H9 (cell line): ENCODE measurements at regions not wholly inside any gene's neighbourhood (a gene's known extent, or its start where the extent isn't known, plus 50 kb on each side); places are given as distances from the start of the nearest gene placed in this dataset.

ENCODE experiments used
- DNase-seq: peaks from one replicate; pipeline ENCODE4 v3.0.0-alpha.2; 2017
- H2AFZ ChIP-seq: one replicate; pipeline ENCODE4 v1.6.1; 2013; ENCODE audit warnings: mild to moderate bottlenecking, low read length, control low read depth, moderate library complexity
- H2AK5ac ChIP-seq: 2 replicates; pipeline ENCODE4 v1.6.1; 2013; ENCODE audit warnings: low read length, control low read depth, mixed read lengths; ENCODE audit not compliant: insufficient read length
- H2BK120ac ChIP-seq: one replicate; pipeline ENCODE4 v1.6.1; 2013; ENCODE audit warnings: low read depth, mild to moderate bottlenecking, low read length, control low read depth, inconsistent platforms; ENCODE audit not compliant: poor library complexity, severe bottlenecking
- H2BK12ac ChIP-seq: 2 replicates; pipeline ENCODE4 v1.6.1; 2013; ENCODE audit warnings: low read length, control low read depth, mixed read lengths, low read depth; ENCODE audit not compliant: insufficient read length
- H2BK15ac ChIP-seq: 2 replicates; pipeline ENCODE4 v1.6.1; 2013; ENCODE audit warnings: low read depth, low read length, control low read depth
- H2BK20ac ChIP-seq: one replicate; pipeline ENCODE4 v1.6.1; 2013; ENCODE audit warnings: low read depth, mild to moderate bottlenecking, low read length, control low read depth, inconsistent platforms; ENCODE audit not compliant: poor library complexity, severe bottlenecking
- H2BK5ac ChIP-seq: 2 replicates; pipeline ENCODE4 v1.6.1; 2013; ENCODE audit warnings: low read length, control low read depth, mixed read lengths; ENCODE audit not compliant: insufficient read length
- H3K14ac ChIP-seq: 2 replicates; pipeline ENCODE4 v1.6.1; 2013; ENCODE audit warnings: low read length, control low read depth; ENCODE audit not compliant: insufficient read depth
- H3K18ac ChIP-seq: 2 replicates; pipeline ENCODE4 v1.6.1; 2013; ENCODE audit warnings: low read depth, mild to moderate bottlenecking, mixed read lengths, low read length, control low read depth; ENCODE audit not compliant: insufficient read length
- H3K23ac ChIP-seq: 2 replicates; pipeline ENCODE4 v1.6.1; 2013; ENCODE audit warnings: low read length, control low read depth, mixed read lengths, low read depth; ENCODE audit not compliant: insufficient read length
- H3K23me2 ChIP-seq: 2 replicates; pipeline ENCODE4 v1.6.1; 2013; ENCODE audit warnings: low read depth, mild to moderate bottlenecking, mixed read lengths, low read length, control low read depth; ENCODE audit not compliant: insufficient read length, poor library complexity, severe bottlenecking
- H3K27ac ChIP-seq: 2 replicates; pipeline ENCODE4 v1.5.1; 2013; ENCODE audit warnings: low read length, control low read depth, mixed read lengths, low read depth; ENCODE audit not compliant: insufficient read length
- H3K27me3 ChIP-seq: 2 replicates; pipeline ENCODE4 v1.6.1; 2013; ENCODE audit warnings: low read length, control low read depth, inconsistent platforms; ENCODE audit not compliant: insufficient read depth
- H3K4ac ChIP-seq: 2 replicates; pipeline ENCODE4 v1.6.1; 2013; ENCODE audit warnings: low read depth, mild to moderate bottlenecking, control low read depth, inconsistent platforms, low read length, moderate library complexity
- H3K4me1 ChIP-seq: 2 replicates; pipeline ENCODE4 v1.6.1; 2013; ENCODE audit warnings: low read length, control low read depth, inconsistent platforms; ENCODE audit not compliant: insufficient read depth
- H3K4me2 ChIP-seq: 2 replicates; pipeline ENCODE4 v1.6.1; 2013; ENCODE audit warnings: low read length, control low read depth, mixed read lengths; ENCODE audit not compliant: insufficient read length, insufficient read depth
- H3K56ac ChIP-seq: 2 replicates; pipeline ENCODE4 v1.6.1; 2013; ENCODE audit warnings: low read depth, mild to moderate bottlenecking, mixed read lengths, low read length, control low read depth; ENCODE audit not compliant: insufficient read length
- H3K79me1 ChIP-seq: 2 replicates; pipeline ENCODE4 v1.6.1; 2013; ENCODE audit warnings: low read depth, mild to moderate bottlenecking, moderate library complexity, low read length, control low read depth, inconsistent platforms; ENCODE audit not compliant: insufficient read depth, poor library complexity, severe bottlenecking
- H3K79me2 ChIP-seq: 2 replicates; pipeline ENCODE4 v1.6.1; 2013; ENCODE audit warnings: low read length, control low read depth, inconsistent platforms; ENCODE audit not compliant: insufficient read depth
- H3K9ac ChIP-seq: 2 replicates; pipeline ENCODE4 v1.6.1; 2013; ENCODE audit warnings: low read length, control low read depth, mixed read lengths; ENCODE audit not compliant: insufficient read length; ENCODE audit errors: extremely low read depth
- H3K9me3 ChIP-seq: one replicate; pipeline ENCODE4 v1.6.1; 2013; ENCODE audit warnings: low read depth, low read length, inconsistent platforms; ENCODE audit not compliant: control insufficient read depth
- H3T11ph ChIP-seq: one replicate; pipeline ENCODE4 v1.6.1; 2013; ENCODE audit warnings: mild to moderate bottlenecking, low read length, control low read depth, inconsistent platforms
- H4K20me1 ChIP-seq: one replicate; pipeline ENCODE4 v1.6.1; 2013; ENCODE audit not compliant: control insufficient read depth, insufficient read length, insufficient read depth
- H4K5ac ChIP-seq: 2 replicates; pipeline ENCODE4 v1.6.1; 2013; ENCODE audit warnings: low read depth, mild to moderate bottlenecking, mixed read lengths, low read length, control low read depth; ENCODE audit not compliant: insufficient read length
- H4K8ac ChIP-seq: replicated peaks from 2 replicates; pipeline ENCODE4 v1.6.1; 2013; ENCODE audit warnings: low read length, control low read depth, mixed read lengths, low read depth; ENCODE audit not compliant: insufficient read length
- H4K91ac ChIP-seq: 2 replicates; pipeline ENCODE4 v1.6.1; 2013; ENCODE audit warnings: low read depth, mild to moderate bottlenecking, moderate library complexity, mixed read lengths, low read length, control low read depth; ENCODE audit not compliant: insufficient read length
- H3K27ac Mint-ChIP-seq, 3 experiments: 2 replicates in 2 of 3; 3 replicates in 1 of 3; pipeline ENCODE4 v1.8.0; 2020 to 2021; ENCODE audit warnings: mixed read lengths in 3 of 3, mild to moderate bottlenecking in 1 of 3, moderate library complexity in 1 of 3
- H3K27me3 Mint-ChIP-seq: 2 replicates; pipeline ENCODE4 v1.8.0; 2021; ENCODE audit warnings: low read depth, mild to moderate bottlenecking, moderate library complexity, mixed read lengths
- H3K36me3 Mint-ChIP-seq, 3 experiments: 2 replicates in 2 of 3; 3 replicates in 1 of 3; pipeline ENCODE4 v1.8.0; 2020 to 2021; ENCODE audit warnings: low read depth in 3 of 3, mixed read lengths in 3 of 3; ENCODE audit not compliant: insufficient read depth in 1 of 3
- H3K4me1 Mint-ChIP-seq, 2 experiments: 2 replicates each; pipeline ENCODE4 v1.8.0; 2020; ENCODE audit warnings: mixed read lengths in 2 of 2
- H3K4me3 Mint-ChIP-seq, 2 experiments: 2 replicates in 1 of 2; 3 replicates in 1 of 2; pipeline ENCODE4 v1.8.0; 2020 to 2021; ENCODE audit warnings: mild to moderate bottlenecking in 2 of 2, mixed read lengths in 2 of 2, moderate library complexity in 1 of 2
- H3K9me3 Mint-ChIP-seq, 2 experiments: 2 replicates in 1 of 2; 3 replicates in 1 of 2; pipeline ENCODE4 v1.8.0; 2020; ENCODE audit warnings: mild to moderate bottlenecking in 2 of 2, mixed read lengths in 2 of 2, moderate library complexity in 1 of 2
- CTCF ChIP-seq: fragments of 200-600 bp; sonication (generic); conservative IDR thresholded peaks from 3 replicates; pipeline ENCODE4 v1.8.0; 2021; ENCODE audit warnings: antibody characterized with exemption, mild to moderate bottlenecking
- WGBS: extraction: QIAGEN DNeasy Blood & Tissue Kit; methylation state at CpG from one replicate; pipeline ENCODE4 v1.1.7; 2013; ENCODE audit warnings: missing lambda C conversion rate, low lambda C conversion rate, mixed read lengths; ENCODE audit not compliant: insufficient read length; ENCODE audit errors: extremely low coverage; 5-methylcytosine and 5-hydroxymethylcytosine counted together

- H2BK20ac ChIP-seq: no peak overlapping the region
- Mint-ChIP-seq H3K27me3 (no peaks in the 10 kb centered on the region; the same call in 1 of the 2 replicates), H3K4me1 (peaks cover 5 to 6% of the 10 kb centered on the region in 2 experiments), H3K36me3 (no peaks in the 10 kb centered on the region), H3K9me3 (peaks cover 23 to 24% of the 10 kb centered on the region in 2 experiments; a peak in 4 of 5 replicates), H3K4me3 (no peak overlapping the region), H3K27ac (no peak overlapping the region)
- no peaks in the 10 kb centered on the region for H4K20me1 ChIP-seq
- H4K8ac ChIP-seq: no peak overlapping the region
- H2AK5ac ChIP-seq: no peak overlapping the region
- no peak overlapping the region for H2BK5ac ChIP-seq
- H3K27ac ChIP-seq: no peak overlapping the region
- no peaks in the 10 kb centered on the region; the same call in 1 of the 2 replicates for H3K4me1 ChIP-seq
- no peak overlapping the region for H4K5ac ChIP-seq
- H2BK120ac ChIP-seq: no peak overlapping the region
- H3K18ac ChIP-seq: no peak overlapping the region
- no peaks in the 10 kb centered on the region for H3K27me3 ChIP-seq
- no peak overlapping the region for H3T11ph ChIP-seq
- DNase-seq: peak; percentile 46
- no peak overlapping the region for H4K91ac ChIP-seq
- no peak overlapping the region for H3K23ac ChIP-seq
- no peaks in the 10 kb centered on the region for H3K79me1 ChIP-seq
- H3K56ac ChIP-seq: no peak overlapping the region
- H3K23me2 ChIP-seq: no peaks in the 10 kb centered on the region
- no peak overlapping the region for H3K4ac ChIP-seq
- no peak overlapping the region for H2BK15ac ChIP-seq
- H3K9ac ChIP-seq: no peak overlapping the region
- no peaks in the 10 kb centered on the region for H3K9me3 ChIP-seq
- no CpG with 5 or more reads among the region's 4 CpGs for WGBS
- peak; percentile 76 for TF ChIP-seq CTCF
- H2AFZ ChIP-seq: no peak overlapping the region
- no peak overlapping the region for H3K14ac ChIP-seq
- H3K79me2 ChIP-seq: no peaks in the 10 kb centered on the region
- no peak overlapping the region for H3K4me2 ChIP-seq
- no peak overlapping the region for H2BK12ac ChIP-seq
These were observed 102.5 kb upstream of the MID1 start for GRCh38 chrX:10722851-10723250.
